GM21390 (cell line): ENCODE measurements at regions not wholly inside any gene's neighbourhood (a gene's known extent, or its start where the extent isn't known, plus 50 kb on each side); places are given as distances from the start of the nearest gene placed in this dataset.

ENCODE experiments used
- ATAC-seq: cut with Tn5 transposase; IDR thresholded peaks from one replicate; pipeline ENCODE4 v1.9.1; 2021; ENCODE audit not compliant: unreplicated experiment

GRCh38 chr15:93296759-93297500 lies 207.9 kb upstream of the RGMA start:
- no peak for ATAC-seq

GRCh38 chr15:93294896-93295295 lies 205.9 kb upstream of the RGMA start:
- ATAC-seq: no peak

GRCh38 chr15:93294066-93294465 lies 205.1 kb upstream of the RGMA start:
- no peak for ATAC-seq

- ATAC-seq: no peak
Measured at GRCh38 chr15:93291380-93291779, 202.4 kb upstream of the RGMA start.

GRCh38 chr15:93290618-93290946 lies 201.6 kb upstream of the RGMA start:
- ATAC-seq: no peak

- ATAC-seq: no peak
Measured at GRCh38 chr15:93289941-93290617, 201.1 kb upstream of the RGMA start.

- ATAC-seq: no peak
Measured at GRCh38 chr15:93288728-93289294, 199.8 kb upstream of the RGMA start.

GRCh38 chr15:93286446-93286845 lies 197.4 kb upstream of the RGMA start:
- no peak for ATAC-seq

GRCh38 chr15:93283854-93284253 lies 194.8 kb upstream of the RGMA start:
- no peak for ATAC-seq

- no peak for ATAC-seq
Measured at GRCh38 chr15:93282808-93283207, 193.8 kb upstream of the RGMA start.

GRCh38 chr15:93278783-93279182 lies 189.8 kb upstream of the RGMA start:
- ATAC-seq: no peak

- ATAC-seq: no peak
Measured at GRCh38 chr15:93278006-93278405, 189.0 kb upstream of the RGMA start.

GRCh38 chr15:93274257-93274656 lies 185.2 kb upstream of the RGMA start:
- no peak for ATAC-seq

GRCh38 chr15:93271871-93272270 lies 182.9 kb upstream of the RGMA start:
- ATAC-seq: no peak

- no peak for ATAC-seq
Measured at GRCh38 chr15:93270937-93271467, 182.0 kb upstream of the RGMA start.

- no peak for ATAC-seq
Measured at GRCh38 chr15:93268066-93268465, 179.1 kb upstream of the RGMA start.

- ATAC-seq: no peak
Measured at GRCh38 chr15:93266291-93266690, 177.3 kb upstream of the RGMA start.

GRCh38 chr15:93265111-93265556 lies 176.1 kb upstream of the RGMA start:
- no peak for ATAC-seq

- no peak for ATAC-seq
Measured at GRCh38 chr15:93261845-93262244, 172.8 kb upstream of the RGMA start.

- no peak for ATAC-seq
Measured at GRCh38 chr15:93257920-93258319, 168.9 kb upstream of the RGMA start.

GRCh38 chr15:93253681-93254080 lies 164.7 kb upstream of the RGMA start:
- no peak for ATAC-seq

GRCh38 chr15:93252780-93253179 lies 163.8 kb upstream of the RGMA start:
- no peak for ATAC-seq
